ENCODE measurements at regions not wholly inside any gene's neighbourhood (a gene's known extent, or its start where the extent isn't known, plus 50 kb on each side); places are given as distances from the start of the nearest gene placed in this dataset.
"Not testable (repeated sequence)": the region's sequence is repeated elsewhere in the genome, so short reads cannot be mapped to it uniquely, and the experiment has no call there.

DNA sequence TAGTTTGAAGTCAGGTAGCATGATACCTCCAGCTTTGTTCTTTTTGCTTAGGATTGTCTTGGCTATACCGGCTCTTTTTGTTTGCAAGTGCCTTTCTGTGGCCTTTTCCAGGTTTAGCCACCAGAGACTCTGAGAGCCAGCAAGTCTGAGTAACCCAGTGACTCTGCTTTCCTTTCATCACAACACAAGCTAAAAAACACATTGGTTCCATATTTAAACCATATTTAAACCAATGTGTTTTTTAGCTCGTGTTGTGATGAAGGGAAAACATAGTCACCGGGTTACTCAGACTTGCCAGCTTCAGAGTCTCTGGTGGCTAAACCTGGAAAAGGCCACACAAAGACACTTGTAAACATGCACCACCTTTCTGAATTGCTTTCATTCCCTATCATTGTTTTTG, 493.3 kb downstream of the NTRK2 start:
- DNase-seq (ENCODE audit: low read depth in 2 of 2, low spot score in 1 of 2) = no peak

DNA sequence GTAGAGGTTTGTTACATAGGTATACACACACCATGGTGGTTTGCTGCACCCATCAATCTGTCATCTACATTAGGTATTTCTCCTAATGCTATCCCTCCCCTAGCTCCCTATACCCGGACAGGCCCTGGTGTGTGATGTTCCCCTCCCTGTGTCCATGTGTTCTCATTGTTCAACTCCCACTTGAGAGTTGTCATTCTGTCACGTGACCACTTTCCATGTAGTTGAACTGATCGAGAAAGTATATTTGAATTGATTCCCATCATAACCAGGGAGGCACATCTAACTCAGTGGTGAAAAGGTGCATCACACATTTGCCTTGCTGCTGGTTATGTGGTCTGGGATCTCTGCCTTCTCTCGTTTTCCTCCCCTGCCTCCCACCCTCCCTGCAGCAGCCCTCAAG, 491.4 kb downstream of the NTRK2 start:
- DNase-seq (ENCODE audit: low read depth in 2 of 2, low spot score in 1 of 2) = not testable (repeated sequence)

DNA sequence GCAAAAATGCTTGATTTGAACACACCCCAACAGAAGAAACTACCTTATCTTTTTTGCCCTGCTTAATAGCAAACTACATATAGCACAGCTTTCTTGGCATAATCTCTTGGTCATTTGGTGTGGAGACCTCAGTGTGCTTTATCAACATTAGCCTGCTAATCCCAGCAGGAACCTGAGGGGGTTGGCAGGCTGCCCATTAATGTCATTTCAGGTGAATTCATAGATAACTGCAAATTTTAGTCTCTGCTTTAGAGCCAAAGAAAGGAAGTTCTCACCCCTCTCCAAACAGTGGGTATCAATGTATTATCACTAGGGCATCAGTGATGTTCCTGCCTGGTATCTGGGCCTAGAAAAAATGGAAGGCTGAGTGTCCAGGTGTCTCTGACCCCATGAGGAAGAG, 489.0 kb downstream of the NTRK2 start:
- DNase-seq (ENCODE audit: low read depth in 2 of 2, low spot score in 1 of 2) = no peak

DNA sequence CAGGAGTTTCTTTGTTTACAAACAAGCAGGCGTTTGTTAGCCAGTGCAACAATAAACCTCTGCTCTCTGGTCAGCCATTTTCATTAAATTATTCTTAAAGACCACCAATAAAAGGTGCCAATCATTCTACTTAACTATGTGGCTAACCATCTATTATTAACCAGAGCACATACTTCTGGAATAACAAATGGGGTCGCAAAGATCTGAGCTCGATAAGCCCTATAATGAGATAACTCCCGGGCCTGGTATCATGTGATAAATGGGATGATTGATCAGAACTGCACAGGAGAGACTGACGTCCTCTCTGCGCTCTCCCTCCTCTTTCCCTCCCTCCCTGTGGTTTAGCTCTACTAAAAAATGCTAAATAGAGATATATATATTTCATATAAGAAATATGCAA, 488.2 kb downstream of the NTRK2 start:
- no peak for DNase-seq (ENCODE audit: low read depth in 2 of 2, low spot score in 1 of 2)

DNA sequence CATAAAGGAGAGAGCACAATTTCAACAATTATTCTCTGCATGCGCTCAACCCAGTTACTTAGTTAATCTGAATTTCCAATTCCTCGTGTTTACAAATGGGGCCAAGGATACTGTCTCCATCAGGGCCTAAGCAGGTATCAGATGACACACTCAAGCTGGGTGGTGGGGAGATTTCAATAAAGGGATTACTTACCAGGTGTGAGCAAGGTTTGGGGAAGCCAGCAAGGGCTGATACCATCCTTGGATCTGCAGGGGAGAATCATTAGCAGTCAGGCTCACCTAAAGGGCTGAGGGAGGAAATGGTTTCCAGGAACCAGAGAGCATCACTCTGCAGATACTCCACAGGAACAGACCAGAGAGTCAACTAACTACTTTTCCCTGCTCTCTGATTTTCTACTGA, 487.1 kb downstream of the NTRK2 start:
- no peak for DNase-seq (ENCODE audit: low read depth in 2 of 2, low spot score in 1 of 2)

DNA sequence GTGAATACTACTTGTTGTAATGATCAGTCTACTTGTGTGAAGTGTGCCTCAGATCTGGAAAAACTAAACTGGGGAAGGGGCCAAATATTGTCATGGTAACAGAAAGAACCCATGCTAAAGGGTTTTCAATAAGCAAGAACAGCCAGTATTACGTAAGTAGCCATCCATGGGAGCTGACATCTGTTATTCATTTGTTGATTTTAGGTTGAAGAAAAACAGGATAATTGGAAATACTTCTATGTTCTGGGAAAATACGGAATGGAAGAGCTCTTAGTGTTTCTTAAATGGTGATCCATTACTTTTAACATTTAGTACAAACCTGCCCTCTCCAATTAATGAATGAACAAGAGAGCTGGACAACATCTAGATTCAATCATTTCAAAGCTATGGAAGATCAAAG, 485.8 kb downstream of the NTRK2 start:
- no peak for DNase-seq (ENCODE audit: low read depth in 2 of 2, low spot score in 1 of 2)

DNA sequence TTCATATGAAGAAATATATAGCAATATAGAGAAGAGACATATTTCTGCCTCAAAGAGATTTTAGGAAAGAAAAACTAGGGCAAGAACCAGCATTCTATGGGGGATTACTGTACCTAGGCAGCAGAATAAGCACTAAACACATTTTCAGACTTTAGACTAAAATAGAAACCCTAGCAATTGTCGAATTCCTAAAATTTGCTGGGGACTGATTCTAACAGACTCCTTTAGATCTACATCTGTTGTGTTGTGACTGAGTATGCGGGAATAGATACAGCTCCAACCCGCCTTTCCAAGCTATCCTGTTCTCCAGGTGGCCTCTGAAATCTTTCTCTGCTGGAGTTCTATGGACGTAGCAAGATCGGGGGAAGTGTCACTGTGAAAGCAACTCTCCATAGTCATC, 482.2 kb downstream of the NTRK2 start:
- DNase-seq (ENCODE audit: low read depth in 2 of 2, low spot score in 1 of 2) = no peak

DNA sequence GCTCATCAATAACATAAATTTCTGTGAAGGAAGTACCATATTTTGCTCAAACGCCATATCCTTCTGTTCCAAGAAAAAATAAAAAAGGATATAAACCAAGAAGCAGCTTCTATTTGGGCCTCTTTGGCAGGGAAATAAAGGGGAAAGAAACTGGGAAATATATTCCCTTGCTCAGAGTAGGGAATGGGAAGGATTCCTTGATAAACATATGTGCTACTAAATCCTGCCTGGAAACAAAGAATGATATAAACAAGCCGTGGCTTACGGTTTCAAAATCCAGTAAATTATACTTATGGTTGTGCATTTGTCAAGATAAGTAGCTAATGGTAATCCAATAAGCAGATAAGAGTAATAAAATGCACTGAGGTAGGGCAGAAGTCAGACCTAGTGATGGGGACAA, 481.6 kb downstream of the NTRK2 start:
- no peak for DNase-seq (ENCODE audit: low read depth in 2 of 2, low spot score in 1 of 2)

DNA sequence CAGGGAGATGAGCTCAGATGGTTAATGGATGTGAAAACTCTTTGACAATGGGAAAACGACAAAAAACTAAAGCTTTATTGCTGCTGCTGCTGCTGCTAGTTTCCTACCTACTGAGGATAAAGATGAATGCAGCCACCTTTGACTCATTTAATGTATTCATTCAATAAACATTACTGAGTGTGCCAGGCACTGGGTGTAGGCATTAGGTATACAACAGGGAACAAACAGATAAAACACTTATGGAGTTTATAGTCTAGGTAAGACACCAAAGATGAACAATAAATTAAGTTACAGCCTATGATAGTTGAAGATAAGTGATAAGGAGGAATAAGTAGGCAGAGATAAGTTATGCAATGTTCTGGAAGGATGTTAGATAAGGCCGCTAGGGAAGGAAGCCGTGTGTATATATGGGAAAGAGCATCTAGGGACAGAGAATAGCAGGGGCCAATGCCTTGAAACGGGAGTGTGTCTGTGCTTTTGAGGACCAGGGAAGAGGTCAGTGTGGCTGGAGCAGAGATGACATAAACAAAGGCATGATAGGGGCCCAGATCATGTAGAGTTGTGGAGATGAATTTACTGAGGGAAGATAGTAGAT, 477.6 kb downstream of the NTRK2 start:
- no peak for DNase-seq (ENCODE audit: low read depth in 2 of 2, low spot score in 1 of 2)

DNA sequence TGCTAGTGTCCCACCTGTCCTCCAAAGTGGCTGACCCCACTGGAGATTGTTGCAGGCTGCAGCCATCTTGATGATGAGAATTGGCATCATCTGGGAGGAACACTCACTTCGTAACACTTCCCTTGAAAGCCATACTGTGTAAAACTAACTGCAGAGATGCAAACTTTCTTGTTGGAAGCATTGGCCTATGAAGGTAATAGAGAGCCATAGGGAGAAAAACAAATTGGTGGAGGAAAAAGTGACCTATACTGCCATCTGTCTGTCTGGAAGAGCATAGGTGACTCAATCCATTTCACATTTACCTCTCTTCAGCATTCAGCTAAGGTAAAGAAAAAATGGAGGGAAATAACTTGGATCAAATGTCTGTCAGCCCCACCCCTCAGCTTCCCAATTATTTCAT, 473.4 kb downstream of the NTRK2 start:
- DNase-seq (ENCODE audit: low read depth in 2 of 2, low spot score in 1 of 2) = no peak

DNA sequence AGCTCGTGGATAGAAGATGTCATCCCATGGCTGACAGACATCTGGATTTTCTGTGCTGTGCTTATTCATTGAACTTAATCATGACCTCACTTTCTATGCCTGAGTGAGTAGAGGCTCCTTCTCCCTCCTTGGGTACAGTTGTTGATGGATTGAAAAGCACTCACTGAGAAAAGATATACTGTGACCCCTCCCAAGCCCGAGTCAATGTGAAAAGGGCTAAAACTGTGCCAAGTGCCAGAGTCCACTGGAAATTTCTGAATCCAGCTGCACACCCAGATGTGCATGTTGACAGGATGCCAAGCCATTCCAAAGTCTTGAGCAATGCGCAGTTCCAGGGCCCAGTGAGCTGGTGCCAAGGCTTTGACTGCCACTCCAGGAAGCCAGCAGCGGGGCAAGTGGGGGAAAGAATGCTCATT, 473.0 kb downstream of the NTRK2 start:
- DNase-seq (ENCODE audit: low read depth in 2 of 2, low spot score in 1 of 2) = no peak

DNA sequence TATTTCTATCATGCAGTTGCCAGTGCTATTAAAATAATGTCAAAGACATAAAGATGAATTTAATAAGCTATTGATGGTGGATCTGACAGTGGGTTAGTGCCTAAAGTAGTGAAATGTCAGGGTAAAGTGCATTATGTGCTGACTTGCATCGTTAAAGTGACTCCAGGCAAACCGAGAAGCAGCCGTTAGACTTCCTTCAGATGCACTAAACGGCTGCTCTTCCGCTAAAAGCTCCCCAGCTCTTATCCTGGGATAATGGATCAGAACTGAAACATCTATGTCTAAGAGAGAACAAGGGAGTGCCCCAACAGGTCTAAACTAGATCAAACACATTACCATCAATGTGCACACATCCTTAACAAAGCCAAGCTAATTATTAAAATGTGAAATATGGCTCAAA, 468.2 kb downstream of the NTRK2 start:
- DNase-seq (ENCODE audit: low read depth in 2 of 2, low spot score in 1 of 2) = no peak

DNA sequence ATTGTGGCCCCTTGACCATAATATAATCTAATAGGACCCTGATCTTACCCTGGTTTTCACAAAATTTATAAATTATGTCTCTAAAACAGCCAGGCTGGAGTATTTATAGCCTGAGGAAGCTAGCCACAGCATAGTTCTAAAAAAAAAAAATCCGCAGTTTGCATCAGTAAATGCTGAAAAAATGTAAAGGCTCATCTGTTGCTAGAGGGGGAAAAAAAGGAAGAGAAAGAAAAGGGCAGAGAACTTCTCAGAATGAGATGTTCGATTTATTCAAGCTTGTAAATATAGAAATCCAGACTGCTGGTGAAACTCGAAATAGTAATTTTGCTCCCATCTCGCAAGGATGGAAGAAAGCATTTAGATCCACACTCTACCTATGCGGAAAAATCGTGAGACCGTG, 467.5 kb downstream of the NTRK2 start:
- no peak for DNase-seq (ENCODE audit: low read depth in 2 of 2, low spot score in 1 of 2)

DNA sequence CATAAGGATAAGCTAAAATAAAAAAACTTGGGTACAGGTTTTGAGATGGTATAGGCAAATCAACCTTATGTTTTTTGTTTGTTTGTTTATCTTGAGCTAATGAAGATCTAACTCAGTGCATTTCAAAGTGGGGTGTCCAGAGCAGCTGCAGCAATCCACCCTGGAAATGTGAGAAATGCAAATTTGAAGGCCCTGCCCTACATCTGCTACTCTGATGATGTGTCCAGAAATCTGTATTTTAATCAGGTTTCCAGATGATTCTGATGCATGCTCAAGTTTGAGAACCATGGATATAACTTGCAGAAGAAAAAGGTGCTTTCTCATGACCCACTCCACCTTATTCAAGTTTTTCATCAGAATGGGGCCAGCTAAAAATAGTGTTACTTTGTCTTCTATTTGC, 467.0 kb downstream of the NTRK2 start:
- no peak for DNase-seq (ENCODE audit: low read depth in 2 of 2, low spot score in 1 of 2)

DNA sequence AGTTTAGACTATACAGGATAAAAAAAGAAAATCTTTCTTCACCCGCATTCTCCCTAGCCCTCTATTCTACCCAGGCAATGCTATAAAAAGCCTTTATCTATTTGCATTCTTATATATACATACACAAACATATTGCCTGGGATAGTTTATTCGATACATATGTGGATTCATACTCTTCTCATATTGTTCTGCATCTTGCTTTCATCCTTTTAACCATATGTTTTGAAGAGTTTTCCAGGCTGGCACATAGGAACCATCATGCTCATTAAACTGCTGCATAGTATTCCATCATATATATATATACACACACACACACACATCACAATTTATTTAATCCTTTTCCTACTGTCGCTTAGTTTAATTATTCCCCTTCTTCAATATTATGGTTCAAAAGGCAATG, 461.2 kb downstream of the NTRK2 start:
- DNase-seq (ENCODE audit: low read depth in 2 of 2, low spot score in 1 of 2) = no peak

DNA sequence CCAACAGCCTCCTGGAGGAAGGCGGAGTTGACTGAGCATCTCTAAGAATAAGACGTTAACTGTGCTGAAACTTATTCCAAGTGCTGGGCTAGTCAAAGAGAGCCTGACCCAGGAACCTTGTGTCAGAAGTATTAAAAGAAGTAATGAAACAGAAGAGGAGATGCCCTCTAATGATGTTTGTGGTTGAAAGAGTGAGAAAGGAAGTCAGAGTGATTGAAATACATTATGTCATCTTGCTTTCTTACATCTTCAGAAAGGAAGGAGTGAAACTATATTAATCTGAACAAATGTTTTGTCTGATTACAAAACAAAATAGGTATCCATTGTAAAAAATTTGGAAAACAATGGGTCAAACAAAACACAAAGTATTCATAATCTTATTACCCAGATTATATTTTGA, 460.7 kb downstream of the NTRK2 start:
- no peak for DNase-seq (ENCODE audit: low read depth in 2 of 2, low spot score in 1 of 2)

DNA sequence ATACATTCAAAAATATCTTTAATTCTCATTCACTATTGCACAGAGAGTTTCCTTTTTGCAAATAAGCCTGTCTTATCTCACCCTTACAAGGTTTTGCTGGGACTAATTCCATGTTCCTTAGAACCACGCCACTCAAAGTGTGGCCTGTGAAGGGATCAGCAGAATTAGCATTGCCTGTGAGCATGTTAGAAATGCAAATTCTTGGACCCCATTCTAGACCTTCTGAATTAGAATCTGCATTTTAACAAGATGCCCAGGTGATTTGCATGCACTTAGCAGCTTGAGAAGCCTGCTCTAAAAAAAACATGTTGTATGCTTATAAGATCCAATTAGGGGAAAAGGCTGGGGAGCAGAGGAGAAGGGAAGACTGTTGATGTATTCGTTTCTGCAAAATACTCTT, 460.0 kb downstream of the NTRK2 start:
- DNase-seq (ENCODE audit: low read depth in 2 of 2, low spot score in 1 of 2) = no peak

DNA sequence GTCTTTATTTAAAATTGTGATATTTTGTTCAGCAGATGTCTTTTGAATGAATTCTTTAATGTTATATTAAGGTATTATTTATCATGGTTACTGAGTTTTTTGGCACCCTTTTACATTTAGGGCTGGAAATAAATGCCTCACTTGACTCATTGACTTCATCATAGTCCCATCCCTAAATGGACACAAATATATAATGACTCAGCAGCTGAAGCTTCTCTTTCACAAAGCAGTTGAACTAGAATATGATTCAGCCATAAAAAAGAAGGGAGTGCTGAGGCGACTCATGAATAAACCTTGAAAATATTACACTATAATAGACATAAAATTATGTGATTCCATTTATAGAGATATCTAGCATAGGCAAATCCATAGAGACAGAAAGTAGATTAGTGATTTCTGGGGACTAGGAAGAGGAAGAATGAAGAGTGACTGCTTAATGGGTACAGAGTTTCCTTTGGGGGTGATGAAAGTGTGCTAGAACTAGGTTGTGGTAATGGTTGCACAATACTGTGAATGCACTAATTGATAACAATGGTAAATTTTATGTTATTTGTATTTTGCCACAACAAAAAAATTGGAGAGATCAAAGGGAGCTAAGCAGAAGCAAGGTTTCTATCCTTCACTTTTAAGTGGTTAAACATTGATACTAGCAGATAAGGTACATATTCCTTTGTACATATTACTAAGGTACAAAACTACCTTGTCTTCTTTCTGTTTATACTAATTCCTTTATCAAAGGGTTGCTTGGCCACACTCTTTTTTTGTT, 449.6 kb downstream of the NTRK2 start:
- no peak for DNase-seq (ENCODE audit: low read depth in 2 of 2, low spot score in 1 of 2)

DNA sequence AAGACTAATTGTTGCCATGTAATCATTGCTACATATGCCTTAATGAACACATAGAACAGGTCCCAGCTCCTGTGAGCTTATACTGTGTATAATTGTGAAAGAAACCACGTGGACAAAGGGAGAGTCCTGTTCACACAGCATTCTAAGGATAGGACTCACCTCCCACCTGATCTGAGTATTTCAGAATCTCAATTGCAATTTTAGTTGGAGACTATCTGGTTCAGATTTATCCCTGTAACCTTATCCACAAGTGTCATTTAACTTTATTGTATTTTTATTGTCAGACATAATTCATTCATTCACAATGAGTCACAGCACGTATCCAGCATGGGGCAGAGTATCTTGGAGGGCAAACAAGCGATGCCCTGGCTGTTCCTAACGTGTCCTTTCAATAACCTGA, 448.3 kb downstream of the NTRK2 start:
- no peak for DNase-seq (ENCODE audit: low read depth in 2 of 2, low spot score in 1 of 2)

DNA sequence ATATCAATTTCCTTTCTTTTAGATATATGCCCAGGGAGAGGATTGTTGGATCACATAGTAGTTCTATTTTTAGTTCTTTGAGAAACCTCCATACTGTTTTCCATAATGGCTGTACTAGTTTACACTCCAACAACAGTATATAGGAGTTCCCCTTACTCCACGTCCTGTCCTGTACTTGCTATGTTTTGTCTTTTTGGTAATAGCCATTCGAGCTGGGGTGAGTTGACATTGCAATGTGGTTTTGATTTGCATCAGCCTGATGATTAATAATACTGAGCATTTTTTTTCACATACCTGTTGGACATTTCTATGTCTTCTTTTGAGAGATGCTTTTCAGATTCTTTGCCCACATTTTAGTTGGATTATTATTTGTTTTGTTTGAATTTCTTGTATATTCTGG, 445.9 kb downstream of the NTRK2 start:
- no peak for DNase-seq (ENCODE audit: low read depth in 2 of 2, low spot score in 1 of 2)

DNA sequence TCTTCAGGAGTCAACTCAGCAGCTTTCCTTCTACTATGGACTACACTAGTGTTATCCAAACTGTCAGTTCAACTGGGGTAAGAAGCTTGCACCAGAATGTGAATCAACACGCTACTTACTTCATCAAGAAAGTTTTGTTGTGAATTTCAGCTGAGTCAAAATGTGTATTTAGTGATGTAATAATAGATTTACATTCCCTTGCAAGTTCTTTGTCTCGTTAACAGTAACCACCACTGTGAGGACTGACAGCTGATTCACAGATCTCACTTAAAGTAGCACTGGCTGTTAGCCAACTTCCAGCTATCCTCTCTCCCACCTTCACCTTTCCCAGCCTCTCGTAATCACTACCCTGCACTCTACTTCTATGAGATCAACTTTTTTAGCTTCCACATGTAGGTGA, 445.3 kb downstream of the NTRK2 start:
- DNase-seq (ENCODE audit: low read depth in 2 of 2, low spot score in 1 of 2) = no peak

DNA sequence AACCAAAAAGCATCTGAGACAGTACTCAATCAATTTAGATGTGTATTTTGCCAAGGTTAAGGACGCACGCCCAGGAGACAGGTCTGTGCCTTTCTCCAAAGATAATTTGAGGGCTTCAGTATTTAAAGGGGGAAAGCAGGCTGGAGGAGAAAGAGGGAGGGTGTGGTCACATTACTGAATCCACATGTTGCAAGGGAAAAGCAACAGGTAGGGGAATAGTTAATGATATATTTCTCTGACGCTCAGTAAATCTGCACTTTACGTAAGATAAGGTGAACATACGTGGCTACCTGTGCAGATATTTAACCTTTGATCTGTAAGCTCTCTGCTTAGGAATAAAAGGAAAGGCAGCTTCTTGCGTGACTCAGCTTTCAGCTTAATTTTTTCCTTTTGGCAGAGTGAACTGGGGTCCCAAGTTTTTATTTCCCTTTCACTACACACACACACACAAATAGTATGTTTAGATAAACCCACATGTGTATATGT, 443.4 kb downstream of the NTRK2 start:
- no peak for DNase-seq (ENCODE audit: low read depth in 2 of 2, low spot score in 1 of 2)

DNA sequence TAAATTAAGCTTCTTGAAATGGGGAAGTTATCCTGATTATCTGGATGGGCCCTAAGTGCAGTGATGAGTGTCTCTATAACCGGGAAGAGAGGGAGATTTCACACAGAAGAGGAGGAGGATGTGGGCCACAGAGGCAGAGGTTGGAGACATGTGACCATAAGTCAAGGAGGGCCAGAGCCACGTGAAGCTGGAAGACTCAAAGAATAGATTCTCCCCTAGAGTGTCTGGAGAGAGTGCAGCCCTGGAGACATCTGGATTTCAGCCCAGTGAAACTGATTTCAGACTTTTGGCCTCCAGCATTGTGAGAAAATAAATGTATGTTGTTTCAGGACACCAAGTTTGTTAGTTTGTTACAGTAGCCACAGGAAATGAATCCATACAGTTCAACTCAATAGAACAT, 442.9 kb downstream of the NTRK2 start:
- no peak for DNase-seq (ENCODE audit: low read depth in 2 of 2, low spot score in 1 of 2)
